Thoracic aorta (tissue), 2 donors: ENCODE measurements at regions not wholly inside any gene's neighbourhood (a gene's known extent, or its start where the extent isn't known, plus 50 kb on each side); places are given as distances from the start of the nearest gene placed in this dataset.

ENCODE experiments used
- ATAC-seq: fragments of 150-250 bp; one replicate; pipeline ENCODE4 v1.8.0; 2017; ENCODE audit warnings: low read depth; ENCODE audit not compliant: insufficient number of reproducible peaks, low FRiP score
- DNase-seq: peaks from one replicate; pipeline ENCODE4 v3.0.0-alpha.2; 2020; ENCODE audit warnings: low spot score
- H3K27ac ChIP-seq, 2 donors: fragments of 200-600 bp; sonication (generic); 1 replicate in 1 of 2; 2 replicates in 1 of 2; pipeline ENCODE4 v1.5.1; 2016; ENCODE audit warnings: mild to moderate bottlenecking in 2 of 2, moderate library complexity in 2 of 2
- H3K27me3 ChIP-seq: fragments of 200-600 bp; sonication (generic); replicated peaks from 2 replicates; pipeline ENCODE4 v1.6.0; 2016; ENCODE audit warnings: mild to moderate bottlenecking; ENCODE audit not compliant: insufficient read depth
- H3K36me3 ChIP-seq: fragments of 200-600 bp; sonication (generic); one replicate; pipeline ENCODE4 v1.5.1; 2016
- H3K4me1 ChIP-seq, 2 donors: fragments of 200-600 bp; sonication (generic); 1 replicate in 1 of 2; 2 replicates in 1 of 2; pipeline versions ENCODE4 v1.5.1 to v1.6.0; 2016; ENCODE audit warnings: low read depth in 2 of 2, mild to moderate bottlenecking in 1 of 2; ENCODE audit not compliant: control insufficient read depth in 1 of 2
- H3K4me3 ChIP-seq: fragments of 200-600 bp; sonication (generic); 2 replicates; pipeline ENCODE4 v1.5.1; 2016; ENCODE audit warnings: mild to moderate bottlenecking
- H3K9me3 ChIP-seq: fragments of 200-600 bp; sonication (generic); 2 replicates; pipeline ENCODE4 v1.5.1; 2016
- CTCF ChIP-seq: fragments of 200-600 bp; sonication (generic); IDR thresholded peaks from one replicate; pipeline ENCODE4 v1.5.1; 2019; ENCODE audit warnings: antibody characterized with exemption

DNA sequence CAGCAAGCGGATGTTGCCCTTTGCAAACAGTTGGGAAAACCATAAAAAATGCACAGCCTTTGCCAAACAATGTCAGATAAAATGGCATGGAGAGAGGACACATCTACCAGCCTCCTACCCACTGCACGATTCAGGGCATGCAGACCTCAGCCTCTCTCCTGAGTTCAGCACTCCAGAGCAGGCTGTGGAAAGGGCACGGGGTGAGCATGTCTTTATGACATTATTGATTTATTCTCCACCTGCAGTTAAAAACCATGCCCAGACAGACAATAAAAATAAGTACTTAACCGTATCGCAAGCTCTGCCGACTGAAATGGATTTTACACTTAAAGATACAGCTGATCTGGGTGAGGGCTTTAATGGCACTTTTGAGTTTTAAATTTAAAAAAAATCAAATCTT, 127.1 kb downstream of the MAF start:
- Histone ChIP-seq H3K9me3 (no peaks in the 10 kb centered on the region), H3K27me3 (no peaks in the 10 kb centered on the region), H3K4me3 (no peak overlapping the region), H3K27ac (no peak overlapping the region), H3K36me3 (no peaks in the 10 kb centered on the region), H3K4me1 (no peaks in the 10 kb centered on the region)
- DNase-seq = no peak
- no peak for ATAC-seq
- no peak for TF ChIP-seq CTCF

- Histone ChIP-seq H3K4me1 (no peaks in the 10 kb centered on the region), H3K4me3 (no peak overlapping the region), H3K27ac (no peak overlapping the region), H3K27me3 (no peaks in the 10 kb centered on the region), H3K36me3 (no peaks in the 10 kb centered on the region), H3K9me3 (no peaks in the 10 kb centered on the region)
- TF ChIP-seq CTCF = no peak
- no peak for ATAC-seq
- DNase-seq = no peak
These were observed 128.1 kb downstream of the MAF start for GRCh38 chr16:79472426-79472825.

DNA sequence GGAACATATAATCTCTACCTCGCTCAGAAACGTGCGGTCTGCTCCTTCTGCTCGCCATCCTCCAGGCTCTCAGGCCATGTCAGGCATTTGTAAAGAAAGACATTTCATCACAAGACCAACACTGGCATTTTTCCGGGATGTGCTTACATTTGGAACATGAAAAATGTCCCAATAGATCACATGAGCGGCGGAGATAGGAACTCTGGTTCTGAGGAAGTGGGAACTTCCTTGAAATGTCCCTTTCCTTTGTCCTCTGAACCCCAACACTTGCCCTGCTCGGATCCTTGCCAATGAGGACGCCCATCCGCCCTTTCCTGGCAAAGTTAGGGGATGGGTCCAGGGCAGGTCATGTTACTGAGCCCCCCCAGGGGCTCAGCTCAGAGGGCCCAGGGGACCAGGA, 130.5 kb downstream of the MAF start:
- no peaks in the 10 kb centered on the region for H3K27me3 ChIP-seq
- H3K9me3 ChIP-seq = no peaks in the 10 kb centered on the region
- DNase-seq (no peak), ATAC-seq (no peak)
- H3K27ac ChIP-seq = no peak overlapping the region
- H3K4me3 ChIP-seq = no peak overlapping the region
- H3K4me1 ChIP-seq = no peaks in the 10 kb centered on the region
- TF ChIP-seq CTCF = no peak
- no peaks in the 10 kb centered on the region for H3K36me3 ChIP-seq

DNA sequence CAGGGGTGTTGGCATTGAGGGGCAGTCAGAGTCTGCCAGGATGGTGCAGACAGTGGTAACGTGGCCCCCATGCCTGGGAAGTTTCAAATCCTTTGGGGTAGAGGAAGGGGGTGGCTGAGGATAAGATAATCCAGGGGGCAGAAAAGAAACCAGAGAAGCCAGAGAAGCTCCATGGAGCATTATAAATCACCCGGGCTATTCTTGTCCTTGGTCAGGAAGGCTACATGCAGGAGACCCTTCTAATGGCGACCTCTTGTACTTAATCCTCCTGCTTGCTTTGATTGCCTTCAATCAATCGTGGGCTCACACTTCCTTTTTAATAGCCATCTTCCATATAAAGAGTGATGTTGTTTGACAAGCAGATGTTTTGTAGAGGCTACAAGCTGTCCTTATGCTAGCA, 131.9 kb downstream of the MAF start:
- DNase-seq (no peak), ATAC-seq (no peak)
- TF ChIP-seq CTCF = no peak
- Histone ChIP-seq H3K27me3 (no peaks in the 10 kb centered on the region), H3K9me3 (no peaks in the 10 kb centered on the region), H3K4me1 (no peaks in the 10 kb centered on the region), H3K4me3 (no peak overlapping the region), H3K36me3 (no peaks in the 10 kb centered on the region), H3K27ac (no peak overlapping the region)

- no peak overlapping the region for H3K27ac ChIP-seq
- TF ChIP-seq CTCF = no peak
- no peaks in the 10 kb centered on the region for H3K36me3 ChIP-seq
- H3K4me1 ChIP-seq = no peaks in the 10 kb centered on the region
- ATAC-seq (no peak), DNase-seq (no peak)
- H3K27me3 ChIP-seq = no peaks in the 10 kb centered on the region
- no peaks in the 10 kb centered on the region for H3K9me3 ChIP-seq
- no peak overlapping the region for H3K4me3 ChIP-seq
These were observed 132.4 kb downstream of the MAF start for GRCh38 chr16:79468121-79468552.
